Mesothelial cell of epicardium (in vitro differentiated cells): ENCODE measurements at regions not wholly inside any gene's neighbourhood (a gene's known extent, or its start where the extent isn't known, plus 50 kb on each side); places are given as distances from the start of the nearest gene placed in this dataset.

ENCODE experiments used
- DNase-seq, 2 experiments: peaks; one replicate each; pipeline ENCODE4 v3.0.0; 2021; ENCODE audit warnings: low spot score in 2 of 2; ENCODE audit not compliant: unreplicated experiment in 2 of 2
- H3K27ac Mint-ChIP-seq: 2 replicates; pipeline ENCODE4 v1.8.0; 2021; ENCODE audit warnings: mixed read lengths
- H3K27me3 Mint-ChIP-seq: 2 replicates; pipeline ENCODE4 v1.8.0; 2021; ENCODE audit warnings: low read depth, mixed read lengths
- H3K36me3 Mint-ChIP-seq: 2 replicates; pipeline ENCODE4 v1.8.0; 2021; ENCODE audit warnings: mixed read lengths
- H3K4me1 Mint-ChIP-seq: 2 replicates; pipeline ENCODE4 v1.8.0; 2021; ENCODE audit warnings: mixed read lengths
- H3K4me3 Mint-ChIP-seq: 2 replicates; pipeline ENCODE4 v1.8.0; 2021; ENCODE audit warnings: mild to moderate bottlenecking, moderate library complexity, mixed read lengths
- H3K9me3 Mint-ChIP-seq: 2 replicates; pipeline ENCODE4 v1.8.0; 2021; ENCODE audit warnings: mixed read lengths
- CTCF ChIP-seq: fragments of 200-600 bp; sonication (generic); IDR thresholded peaks from one replicate; pipeline ENCODE4 v1.5.0; 2021; ENCODE audit warnings: antibody characterized with exemption; ENCODE audit not compliant: unreplicated experiment

- Mint-ChIP-seq H3K4me3 (no peak overlapping the region), H3K27me3 (no peaks in the 10 kb centered on the region), H3K9me3 (no peaks in the 10 kb centered on the region), H3K36me3 (no peaks in the 10 kb centered on the region), H3K27ac (no peak overlapping the region), H3K4me1 (no peaks in the 10 kb centered on the region)
- no peak for DNase-seq
- no peak for TF ChIP-seq CTCF
Measured at GRCh38 chr10:89926736-89927135, 225.3 kb downstream of the KIF20B start.

- Mint-ChIP-seq H3K4me3 (no peak overlapping the region), H3K27me3 (no peaks in the 10 kb centered on the region), H3K4me1 (no peaks in the 10 kb centered on the region), H3K27ac (no peak overlapping the region), H3K36me3 (no peaks in the 10 kb centered on the region), H3K9me3 (peaks cover 3% of the 10 kb centered on the region)
- no peak for TF ChIP-seq CTCF
- no peak for DNase-seq
Measured at GRCh38 chr10:89929282-89930026, 228.1 kb downstream of the KIF20B start.

DNA sequence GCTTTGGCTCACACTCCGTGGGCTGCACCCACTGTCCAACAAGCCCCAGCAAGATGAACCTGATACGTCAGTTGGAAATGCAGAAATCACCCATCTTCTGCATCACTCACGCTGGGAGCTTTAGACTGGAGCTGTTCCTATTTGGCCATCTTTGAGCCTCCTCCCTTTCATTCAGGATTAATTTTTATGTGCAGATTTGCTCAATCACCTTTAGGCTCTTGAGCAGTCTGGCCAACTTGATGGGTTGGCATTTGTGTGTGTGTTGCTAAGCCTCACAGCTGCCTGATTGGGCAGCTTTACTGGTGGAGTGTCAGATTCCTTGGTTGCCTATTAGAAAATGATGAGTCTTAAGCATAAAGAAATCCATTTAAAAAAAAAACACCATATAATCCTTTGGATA is 236.1 kb downstream of the KIF20B start:
- no peaks in the 10 kb centered on the region for H3K36me3 Mint-ChIP-seq
- no peak for TF ChIP-seq CTCF
- H3K27ac Mint-ChIP-seq, result no peak overlapping the region
- peaks cover 34% of the 10 kb centered on the region for H3K9me3 Mint-ChIP-seq
- H3K4me1 Mint-ChIP-seq, result no peaks in the 10 kb centered on the region
- no peak for DNase-seq
- no peak overlapping the region for H3K4me3 Mint-ChIP-seq
- H3K27me3 Mint-ChIP-seq, result no peaks in the 10 kb centered on the region

GRCh38 chr10:89940076-89940475 is 238.7 kb downstream of the KIF20B start:
- Mint-ChIP-seq H3K9me3 (peaks cover 24% of the 10 kb centered on the region), H3K36me3 (no peaks in the 10 kb centered on the region), H3K4me3 (no peak overlapping the region), H3K4me1 (peaks cover under 1% of the 10 kb centered on the region), H3K27me3 (no peaks in the 10 kb centered on the region), H3K27ac (no peak overlapping the region)
- DNase-seq, result no peak
- no peak for TF ChIP-seq CTCF

DNA sequence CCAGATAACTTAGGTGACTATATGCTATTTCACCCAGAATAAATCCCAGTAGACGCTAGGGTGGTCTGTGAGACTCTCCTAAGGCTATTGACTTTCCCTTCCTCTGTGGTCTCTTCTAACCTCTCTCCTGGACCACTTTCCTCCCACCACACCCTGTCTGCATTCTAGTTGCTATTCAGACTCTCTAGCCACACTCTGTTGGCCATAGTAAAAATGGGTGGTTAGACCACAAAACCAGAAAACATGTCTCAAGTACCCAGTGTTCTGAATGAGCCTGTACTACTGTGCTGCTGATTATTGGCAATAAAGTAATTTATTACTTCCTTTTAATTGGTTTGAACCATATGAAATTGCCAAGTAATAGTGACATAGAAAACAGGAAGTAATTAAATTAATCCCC is 240.8 kb downstream of the KIF20B start:
- TF ChIP-seq CTCF, result no peak
- Mint-ChIP-seq H3K4me1 (peaks cover 11% of the 10 kb centered on the region), H3K4me3 (no peak overlapping the region), H3K27ac (no peak overlapping the region), H3K27me3 (no peaks in the 10 kb centered on the region), H3K36me3 (no peaks in the 10 kb centered on the region), H3K9me3 (peaks cover 13% of the 10 kb centered on the region)
- no peak for DNase-seq

GRCh38 chr10:89944138-89944537 is 242.7 kb downstream of the KIF20B start:
- Mint-ChIP-seq H3K4me3 (no peak overlapping the region), H3K27me3 (no peaks in the 10 kb centered on the region), H3K4me1 (peaks cover 11% of the 10 kb centered on the region), H3K9me3 (peaks cover 20% of the 10 kb centered on the region), H3K27ac (no peak overlapping the region), H3K36me3 (peaks cover 11% of the 10 kb centered on the region)
- no peak for DNase-seq
- no peak for TF ChIP-seq CTCF
